ENCODE measurements at regions not wholly inside any gene's neighbourhood (a gene's known extent, or its start where the extent isn't known, plus 50 kb on each side); places are given as distances from the start of the nearest gene placed in this dataset.

- H3K79me2 ChIP-seq (ENCODE audit: low read depth) = no peaks in the 10 kb centered on the region
- no peak overlapping the region for H3K27ac ChIP-seq
- ChIA-PET POLR2A (ENCODE audit: unreplicated experiment) (no interaction called here), CTCF (no interaction called here)
- no peaks in the 10 kb centered on the region for H4K20me1 ChIP-seq (ENCODE audit: insufficient read depth)
- H3F3A ChIP-seq (ENCODE audit: insufficient read depth, low read depth) = no peaks in the 10 kb centered on the region
- H3K9me2 ChIP-seq (ENCODE audit: insufficient read depth) = no peaks in the 10 kb centered on the region
- DNase-seq = no peak
- no peaks in the 10 kb centered on the region for H3K9me3 ChIP-seq (ENCODE audit: insufficient read depth, low read depth)
- peaks cover 15% of the 10 kb centered on the region; the same call in 1 of the 2 replicates for H3K27me3 ChIP-seq (ENCODE audit: insufficient read depth, low read depth)
- H2AFZ ChIP-seq = no peak overlapping the region
- intact Hi-C loops (cut with micrococcal nuclease; ENCODE audit: unreplicated experiment) = no loop called here
- TF ChIP-seq CTCF (conservative IDR thresholded peaks at IDR 0.05) = no peak
- H3K4me3 ChIP-seq = no peak overlapping the region
- no peaks in the 10 kb centered on the region for H3K4me1 ChIP-seq (replicated peaks; ENCODE audit: insufficient read depth)
- H3K4me2 ChIP-seq = no peak overlapping the region
- no TSS peak for BruUV-seq (replicated peaks)
- no peaks in the 10 kb centered on the region for H3K36me3 ChIP-seq (ENCODE audit: low read depth)
Measured at GRCh38 chr9:126028746-126029145, 281.6 kb downstream of the PBX3 start.

DNA sequence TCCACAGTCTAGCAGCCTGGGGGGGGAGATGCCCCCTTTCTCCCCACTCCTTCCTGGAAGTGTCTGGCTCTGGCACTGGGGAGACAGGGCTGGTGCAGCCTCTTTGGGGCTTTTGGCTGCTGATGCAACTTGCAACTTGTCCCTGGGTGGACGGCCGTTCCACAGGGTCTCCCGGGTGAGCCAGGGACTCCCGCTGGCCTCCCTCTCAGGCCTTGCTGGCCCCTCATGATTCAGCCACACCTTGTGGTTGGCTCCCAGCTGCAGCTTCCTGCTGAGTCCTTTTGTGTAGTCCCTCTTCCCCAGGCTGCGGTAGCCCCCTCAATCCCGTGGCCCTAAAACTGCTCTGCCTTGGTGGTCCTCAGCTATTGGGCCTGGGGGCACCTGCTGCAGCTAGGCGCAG, 283.5 kb downstream of the PBX3 start:
- CTCF ChIA-PET = no interaction called here
- no peaks in the 10 kb centered on the region for H3F3A ChIP-seq (ENCODE audit: insufficient read depth, low read depth)
- no peak for DNase-seq

GRCh38 chr9:126031116-126031515, 283.9 kb downstream of the PBX3 start:
- no peaks in the 10 kb centered on the region for H3K36me3 ChIP-seq (ENCODE audit: low read depth)
- no peak overlapping the region for H3K4me2 ChIP-seq
- H3K4me3 ChIP-seq = no peak overlapping the region
- H3K79me2 ChIP-seq (ENCODE audit: low read depth) = no peaks in the 10 kb centered on the region
- no peaks in the 10 kb centered on the region for H3K9me2 ChIP-seq (ENCODE audit: insufficient read depth)
- no peak overlapping the region for H2AFZ ChIP-seq
- ChIA-PET POLR2A (ENCODE audit: unreplicated experiment) (no interaction called here), CTCF (no interaction called here)
- intact Hi-C loops (cut with micrococcal nuclease; ENCODE audit: unreplicated experiment) = no loop called here
- TF ChIP-seq CTCF (conservative IDR thresholded peaks at IDR 0.05) = no peak
- no peak for TF ChIP-seq EZH2 (IDR thresholded peaks at IDR 0.05; ENCODE audit: low read depth)
- BruUV-seq (replicated peaks) = no TSS peak
- no peak for DNase-seq
- no peaks in the 10 kb centered on the region for H3F3A ChIP-seq (ENCODE audit: insufficient read depth, low read depth)
- no peaks in the 10 kb centered on the region for H4K20me1 ChIP-seq (ENCODE audit: insufficient read depth)
- no peaks in the 10 kb centered on the region for H3K9me3 ChIP-seq (ENCODE audit: insufficient read depth, low read depth)
- H3K4me1 ChIP-seq (replicated peaks; ENCODE audit: insufficient read depth) = no peaks in the 10 kb centered on the region
- peaks cover 20% of the 10 kb centered on the region for H3K27me3 ChIP-seq (ENCODE audit: insufficient read depth, low read depth)
- H3K27ac ChIP-seq = no peak overlapping the region

More for the DNA sequence above, 283.5 kb downstream of the PBX3 start:
- POLR2A ChIA-PET (ENCODE audit: unreplicated experiment) = no interaction called here
- no peak overlapping the region for H3K4me3 ChIP-seq
- intact Hi-C loops (cut with micrococcal nuclease; ENCODE audit: unreplicated experiment) = no loop called here
- H3K27me3 ChIP-seq (ENCODE audit: insufficient read depth, low read depth) = peaks cover 20% of the 10 kb centered on the region
- no peak for TF ChIP-seq CTCF (conservative IDR thresholded peaks at IDR 0.05)
- TF ChIP-seq EZH2 (IDR thresholded peaks at IDR 0.05; ENCODE audit: low read depth) = no peak
- H4K20me1 ChIP-seq (ENCODE audit: insufficient read depth) = no peaks in the 10 kb centered on the region
- no peaks in the 10 kb centered on the region for H3K9me3 ChIP-seq (ENCODE audit: insufficient read depth, low read depth)
- H3K79me2 ChIP-seq (ENCODE audit: low read depth) = no peaks in the 10 kb centered on the region
- no peaks in the 10 kb centered on the region for H3K4me1 ChIP-seq (replicated peaks; ENCODE audit: insufficient read depth)
- no peak overlapping the region for H2AFZ ChIP-seq
- no TSS peak for BruUV-seq (replicated peaks)
- no peaks in the 10 kb centered on the region for H3K9me2 ChIP-seq (ENCODE audit: insufficient read depth)
- no peak overlapping the region for H3K4me2 ChIP-seq
- no peaks in the 10 kb centered on the region for H3K36me3 ChIP-seq (ENCODE audit: low read depth)
- H3K27ac ChIP-seq = no peak overlapping the region
